ENCODE measurements at regions not wholly inside any gene's neighbourhood (a gene's known extent, or its start where the extent isn't known, plus 50 kb on each side); places are given as distances from the start of the nearest gene placed in this dataset.

GRCh38 chr5:57824047-57824446 lies 341.4 kb upstream of the ACTBL2 start:
- no peak for TF ChIP-seq CTCF (conservative IDR thresholded peaks at IDR 0.05; ENCODE audit: low read depth, low read length)
- no peak overlapping the region for H3K4me3 ChIP-seq (ENCODE audit: low read depth, low read length)
- peak; percentile 82 for DNase-seq (ENCODE audit: low read depth)

- H3K4me3 ChIP-seq (ENCODE audit: low read depth, low read length): no peak overlapping the region
- DNase-seq (ENCODE audit: low read depth): no peak
- TF ChIP-seq CTCF (conservative IDR thresholded peaks at IDR 0.05; ENCODE audit: low read depth, low read length): no peak
These were observed 340.0 kb upstream of the ACTBL2 start for GRCh38 chr5:57822651-57823050.

- H3K4me3 ChIP-seq (ENCODE audit: low read depth, low read length): no peak overlapping the region
- no peak for DNase-seq (ENCODE audit: low read depth)
- no peak for TF ChIP-seq CTCF (conservative IDR thresholded peaks at IDR 0.05; ENCODE audit: low read depth, low read length)
These were observed 335.8 kb upstream of the ACTBL2 start for GRCh38 chr5:57818397-57818796.

GRCh38 chr5:57817924-57818323 lies 335.3 kb upstream of the ACTBL2 start:
- DNase-seq (ENCODE audit: low read depth): no peak
- no peak for TF ChIP-seq CTCF (conservative IDR thresholded peaks at IDR 0.05; ENCODE audit: low read depth, low read length)
- H3K4me3 ChIP-seq (ENCODE audit: low read depth, low read length): no peak overlapping the region

GRCh38 chr5:57817001-57817453 lies 334.4 kb upstream of the ACTBL2 start:
- no peak overlapping the region for H3K4me3 ChIP-seq (ENCODE audit: low read depth, low read length)
- DNase-seq (ENCODE audit: low read depth): peak; percentile 62
- TF ChIP-seq CTCF (conservative IDR thresholded peaks at IDR 0.05; ENCODE audit: low read depth, low read length): no peak

GRCh38 chr5:57816108-57816507 lies 333.5 kb upstream of the ACTBL2 start:
- DNase-seq (ENCODE audit: low read depth): peak; percentile 98

More at GRCh38 chr5:57816108-57816507, 333.5 kb upstream of the ACTBL2 start:
- no peak overlapping the region for H3K4me3 ChIP-seq (ENCODE audit: low read depth, low read length)
- TF ChIP-seq CTCF (conservative IDR thresholded peaks at IDR 0.05; ENCODE audit: low read depth, low read length): no peak
